ENCODE measurements at regions not wholly inside any gene's neighbourhood (a gene's known extent, or its start where the extent isn't known, plus 50 kb on each side); places are given as distances from the start of the nearest gene placed in this dataset.

DNA sequence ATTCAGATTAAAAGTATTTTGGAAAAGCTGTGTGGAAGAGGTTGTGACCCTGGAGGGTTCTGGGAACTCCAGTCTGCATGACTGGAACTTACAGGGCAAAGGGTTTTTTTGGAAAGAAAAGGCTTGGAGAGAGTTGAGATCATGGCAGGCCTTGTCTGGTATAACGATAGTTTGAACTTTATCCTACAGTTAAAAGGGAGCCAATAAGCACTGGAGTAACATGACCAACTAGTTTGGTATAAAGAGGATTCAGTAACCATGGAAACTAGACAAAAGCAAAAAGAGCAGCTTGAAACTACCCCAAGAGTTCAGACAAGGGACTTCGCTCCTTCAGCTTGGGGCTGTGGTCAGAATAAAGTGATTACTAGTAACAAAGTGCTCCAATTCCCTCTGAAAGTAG is 151.2 kb upstream of the TMCO5A start:
- TF ChIP-seq, protein P1, sequence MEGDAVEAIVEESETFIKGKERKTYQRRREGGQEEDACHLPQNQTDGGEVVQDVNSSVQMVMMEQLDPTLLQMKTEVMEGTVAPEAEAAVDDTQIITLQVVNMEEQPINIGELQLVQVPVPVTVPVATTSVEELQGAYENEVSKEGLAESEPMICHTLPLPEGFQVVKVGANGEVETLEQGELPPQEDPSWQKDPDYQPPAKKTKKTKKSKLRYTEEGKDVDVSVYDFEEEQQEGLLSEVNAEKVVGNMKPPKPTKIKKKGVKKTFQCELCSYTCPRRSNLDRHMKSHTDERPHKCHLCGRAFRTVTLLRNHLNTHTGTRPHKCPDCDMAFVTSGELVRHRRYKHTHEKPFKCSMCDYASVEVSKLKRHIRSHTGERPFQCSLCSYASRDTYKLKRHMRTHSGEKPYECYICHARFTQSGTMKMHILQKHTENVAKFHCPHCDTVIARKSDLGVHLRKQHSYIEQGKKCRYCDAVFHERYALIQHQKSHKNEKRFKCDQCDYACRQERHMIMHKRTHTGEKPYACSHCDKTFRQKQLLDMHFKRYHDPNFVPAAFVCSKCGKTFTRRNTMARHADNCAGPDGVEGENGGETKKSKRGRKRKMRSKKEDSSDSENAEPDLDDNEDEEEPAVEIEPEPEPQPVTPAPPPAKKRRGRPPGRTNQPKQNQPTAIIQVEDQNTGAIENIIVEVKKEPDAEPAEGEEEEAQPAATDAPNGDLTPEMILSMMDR (IDR thresholded peaks at IDR 0.05): no peak
- DNase-seq: no peak
- Histone ChIP-seq H3K27me3 (no peaks in the 10 kb centered on the region), H3K36me3 (no peaks in the 10 kb centered on the region), H3K4me3 (no peak overlapping the region), H3K27ac (no peak overlapping the region), H3K9ac (ENCODE audit: low read depth in 2 of 2, low read length in 2 of 2) (no peak overlapping the region), H3K9me3 (no peaks in the 10 kb centered on the region), H3K4me1 (no peaks in the 10 kb centered on the region)
- intact Hi-C loops (cut with DNase I): no loop called here

DNA sequence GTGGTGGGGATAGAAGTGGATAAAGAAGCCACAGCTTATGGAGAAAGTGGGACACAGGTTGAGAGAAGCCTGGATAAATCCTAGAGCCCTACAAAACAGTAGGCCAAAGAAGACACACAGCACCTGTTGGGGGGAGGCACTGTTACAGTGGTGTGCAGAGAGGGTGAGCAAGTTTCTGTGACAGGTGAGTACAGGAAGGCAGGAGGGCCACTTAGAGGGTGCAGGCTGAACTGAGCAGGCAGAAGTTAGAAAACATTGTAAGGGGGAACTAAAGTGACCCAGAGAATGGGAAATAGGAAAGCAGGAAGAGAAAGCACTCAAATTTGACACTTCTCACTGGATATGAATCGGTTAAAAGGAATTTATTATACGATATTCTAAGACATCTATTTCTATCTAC is 146.1 kb upstream of the TMCO5A start:
- no peak overlapping the region for H3K9ac ChIP-seq (ENCODE audit: low read depth in 2 of 2, low read length in 2 of 2)
- no peaks in the 10 kb centered on the region for H3K9me3 ChIP-seq
- H3K4me1 ChIP-seq: no peaks in the 10 kb centered on the region
- TF ChIP-seq, protein P1 (IDR thresholded peaks at IDR 0.05): no peak
- DNase-seq: no peak
- no peaks in the 10 kb centered on the region for H3K36me3 ChIP-seq
- H3K4me3 ChIP-seq: no peak overlapping the region
- H3K27me3 ChIP-seq: no peaks in the 10 kb centered on the region
- H3K27ac ChIP-seq: no peak overlapping the region
- intact Hi-C loops (cut with DNase I): no loop called here

DNA sequence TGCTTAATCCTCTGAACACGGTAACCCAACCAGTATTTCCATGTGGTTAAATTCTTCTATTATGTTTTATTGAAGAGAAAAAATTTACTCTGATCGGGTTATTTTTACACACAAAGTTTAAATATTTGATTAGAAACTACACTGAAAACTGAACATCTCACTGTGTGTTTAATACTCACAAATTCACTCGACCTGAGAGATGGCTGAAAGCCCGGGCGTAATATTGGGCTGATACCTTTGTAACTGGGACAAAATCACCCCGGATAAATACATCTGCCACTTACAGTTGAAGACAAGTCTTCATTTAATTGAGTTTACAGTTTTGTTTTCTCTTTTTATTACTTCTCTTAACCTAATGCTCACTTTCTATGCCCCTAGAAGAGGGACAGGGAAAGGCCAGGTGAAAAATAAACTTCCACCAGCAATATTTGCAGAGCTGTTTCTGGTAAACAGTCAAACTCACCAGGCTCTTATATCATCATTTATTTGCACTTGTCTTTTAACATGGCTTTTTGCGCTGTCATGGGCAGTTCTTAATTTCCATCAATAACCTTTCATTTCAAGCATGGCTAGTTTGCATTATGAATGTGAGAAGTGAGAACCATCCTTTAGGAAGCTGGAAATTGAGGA is 145.6 kb upstream of the TMCO5A start:
- Histone ChIP-seq H3K27ac (no peak overlapping the region), H3K4me1 (no peaks in the 10 kb centered on the region), H3K27me3 (no peaks in the 10 kb centered on the region), H3K4me3 (no peak overlapping the region), H3K9ac (ENCODE audit: low read depth in 2 of 2, low read length in 2 of 2) (no peak overlapping the region), H3K9me3 (no peaks in the 10 kb centered on the region), H3K36me3 (no peaks in the 10 kb centered on the region)
- TF ChIP-seq, protein P1 (IDR thresholded peaks at IDR 0.05): no peak
- no peak for DNase-seq
- intact Hi-C loops (cut with DNase I): no loop called here

DNA sequence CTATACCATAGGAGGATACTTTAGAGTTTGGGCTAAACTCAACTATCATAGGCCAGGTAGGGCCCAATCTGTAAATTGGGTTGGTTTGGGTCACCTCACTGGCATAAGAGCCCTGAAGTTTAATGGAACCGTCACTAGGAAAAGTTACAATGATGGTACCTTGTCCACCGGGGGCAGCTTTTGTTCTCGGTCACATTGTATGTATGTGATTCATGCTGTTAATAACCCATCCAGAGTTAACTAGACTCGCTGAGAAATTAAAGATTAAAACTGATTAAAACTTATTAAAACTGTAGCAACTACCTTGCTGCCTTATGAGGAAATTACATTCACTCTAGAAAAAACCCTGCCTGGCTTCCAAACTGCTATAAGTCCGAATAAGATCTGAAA is 145.0 kb upstream of the TMCO5A start:
- no peaks in the 10 kb centered on the region for H3K4me1 ChIP-seq
- no peaks in the 10 kb centered on the region for H3K9me3 ChIP-seq
- H3K27me3 ChIP-seq: no peaks in the 10 kb centered on the region
- H3K36me3 ChIP-seq: no peaks in the 10 kb centered on the region
- H3K4me3 ChIP-seq: no peak overlapping the region
- H3K27ac ChIP-seq: no peak overlapping the region
- TF ChIP-seq, protein P1 (IDR thresholded peaks at IDR 0.05): no peak
- no peak overlapping the region for H3K9ac ChIP-seq (ENCODE audit: low read depth in 2 of 2, low read length in 2 of 2)
- intact Hi-C loops (cut with DNase I): no loop called here
- DNase-seq: no peak

DNA sequence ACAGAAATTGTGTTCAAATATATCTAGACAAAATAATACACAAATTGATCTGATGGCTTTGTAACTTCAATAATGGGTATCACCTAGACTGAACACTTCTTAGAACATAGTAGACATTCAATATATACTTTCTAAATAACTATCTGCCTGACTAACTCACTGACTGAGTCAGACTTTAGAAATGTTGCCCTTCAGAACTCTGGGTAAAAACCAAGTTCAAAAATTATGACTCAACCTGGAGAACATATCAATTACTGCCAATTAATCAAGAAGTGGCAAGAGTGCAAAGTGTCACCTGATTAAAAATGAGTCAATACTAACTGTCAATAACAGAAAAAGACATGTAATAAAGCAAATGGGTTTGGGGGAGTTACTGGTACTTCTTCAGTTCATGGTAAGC is 144.6 kb upstream of the TMCO5A start:
- no peak for DNase-seq
- Histone ChIP-seq H3K9me3 (no peaks in the 10 kb centered on the region), H3K4me3 (no peak overlapping the region), H3K4me1 (no peaks in the 10 kb centered on the region), H3K27me3 (no peaks in the 10 kb centered on the region), H3K36me3 (no peaks in the 10 kb centered on the region), H3K27ac (no peak overlapping the region), H3K9ac (ENCODE audit: low read depth in 2 of 2, low read length in 2 of 2) (no peak overlapping the region)
- TF ChIP-seq, protein P1 (IDR thresholded peaks at IDR 0.05): no peak
- intact Hi-C loops (cut with DNase I): no loop called here
